ENCODE measurements at regions not wholly inside any gene's neighbourhood (a gene's known extent, or its start where the extent isn't known, plus 50 kb on each side); places are given as distances from the start of the nearest gene placed in this dataset.

DNA sequence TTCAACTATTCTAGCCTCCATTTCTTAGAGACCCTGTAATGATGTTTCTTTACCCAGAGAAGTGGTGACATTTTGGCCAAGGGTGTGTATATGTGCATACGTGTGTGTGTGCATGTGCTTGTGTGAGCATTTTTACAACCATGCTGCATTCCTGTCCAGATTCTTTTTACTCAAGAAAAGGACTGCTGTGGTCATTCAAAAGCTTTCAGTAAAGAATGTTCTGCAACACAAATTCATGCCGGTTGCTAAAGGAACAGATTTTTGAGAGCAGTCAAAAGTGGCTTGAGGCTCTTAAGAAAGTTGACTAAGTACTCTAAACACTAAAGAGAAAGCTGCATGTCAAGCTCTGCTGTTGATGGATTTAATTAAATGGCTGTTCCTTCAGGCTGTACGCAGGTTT lies 65.0 kb upstream of the FMR1 start:
- no peaks in the 10 kb centered on the region for H3K9me2 ChIP-seq (ENCODE audit: insufficient read depth, low read length)
- no peak for DNase-seq (ENCODE audit: low spot score)
- intact Hi-C loops (cut with micrococcal nuclease; ENCODE audit: unreplicated experiment): no loop called here
- H2AFZ ChIP-seq (ENCODE audit: low read length): no peak overlapping the region
- no peak for TF ChIP-seq EZH2phosphoT487 (IDR thresholded peaks at IDR 0.05; ENCODE audit: borderline replicate concordance, low read depth, low read length)
- TF ChIP-seq, protein P1, sequence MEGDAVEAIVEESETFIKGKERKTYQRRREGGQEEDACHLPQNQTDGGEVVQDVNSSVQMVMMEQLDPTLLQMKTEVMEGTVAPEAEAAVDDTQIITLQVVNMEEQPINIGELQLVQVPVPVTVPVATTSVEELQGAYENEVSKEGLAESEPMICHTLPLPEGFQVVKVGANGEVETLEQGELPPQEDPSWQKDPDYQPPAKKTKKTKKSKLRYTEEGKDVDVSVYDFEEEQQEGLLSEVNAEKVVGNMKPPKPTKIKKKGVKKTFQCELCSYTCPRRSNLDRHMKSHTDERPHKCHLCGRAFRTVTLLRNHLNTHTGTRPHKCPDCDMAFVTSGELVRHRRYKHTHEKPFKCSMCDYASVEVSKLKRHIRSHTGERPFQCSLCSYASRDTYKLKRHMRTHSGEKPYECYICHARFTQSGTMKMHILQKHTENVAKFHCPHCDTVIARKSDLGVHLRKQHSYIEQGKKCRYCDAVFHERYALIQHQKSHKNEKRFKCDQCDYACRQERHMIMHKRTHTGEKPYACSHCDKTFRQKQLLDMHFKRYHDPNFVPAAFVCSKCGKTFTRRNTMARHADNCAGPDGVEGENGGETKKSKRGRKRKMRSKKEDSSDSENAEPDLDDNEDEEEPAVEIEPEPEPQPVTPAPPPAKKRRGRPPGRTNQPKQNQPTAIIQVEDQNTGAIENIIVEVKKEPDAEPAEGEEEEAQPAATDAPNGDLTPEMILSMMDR (conservative IDR thresholded peaks at IDR 0.05; ENCODE audit: low read length): no peak
- no peak overlapping the region for H3K4me3 ChIP-seq (ENCODE audit: low read depth, low read length, poor library complexity, severe bottlenecking)
- H4K20me1 ChIP-seq (ENCODE audit: insufficient read depth, low read length): no peaks in the 10 kb centered on the region
- no peak overlapping the region for H3K4me2 ChIP-seq (ENCODE audit: low read length)
- BruUV-seq (replicated peaks): no TSS peak
- no peak overlapping the region for H3K27ac ChIP-seq (ENCODE audit: low read depth, low read length, poor library complexity, severe bottlenecking)
- no peaks in the 10 kb centered on the region for H3K79me2 ChIP-seq (ENCODE audit: insufficient read depth, low read depth, low read length)
- POLR2A ChIA-PET: no interaction called here
- H3K9me3 ChIP-seq (ENCODE audit: low read length): no peaks in the 10 kb centered on the region
- CTCF ChIA-PET (ENCODE audit: unreplicated experiment): no interaction called here
- H3K36me3 ChIP-seq (ENCODE audit: insufficient read depth, low read length): no peaks in the 10 kb centered on the region
- H3K4me1 ChIP-seq (ENCODE audit: insufficient read depth, low read length, poor library complexity, severe bottlenecking): no peaks in the 10 kb centered on the region

DNA sequence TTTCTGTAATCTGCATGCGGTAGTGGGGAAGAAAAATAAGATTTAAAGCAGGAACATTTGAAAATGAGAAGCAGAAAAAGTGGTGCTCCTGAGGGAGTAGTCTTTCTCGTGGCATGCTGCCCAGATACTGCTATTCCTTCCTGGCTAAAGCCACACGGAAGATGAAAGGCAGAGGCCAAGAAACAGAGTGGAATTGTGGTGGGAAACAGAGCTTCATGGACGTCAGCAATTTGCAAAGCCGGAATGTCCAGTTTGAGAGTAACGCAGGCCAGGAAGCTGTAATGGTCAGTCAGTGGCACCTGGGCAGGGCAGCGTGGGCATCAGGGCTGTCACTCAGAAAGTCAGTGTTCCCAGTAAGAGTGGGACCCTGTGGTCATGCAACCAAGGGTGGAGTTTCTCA lies 63.7 kb upstream of the FMR1 start:
- POLR2A ChIA-PET: no interaction called here
- Histone ChIP-seq H3K4me1 (ENCODE audit: insufficient read depth, low read length, poor library complexity, severe bottlenecking) (no peaks in the 10 kb centered on the region), H3K9me3 (ENCODE audit: low read length) (no peaks in the 10 kb centered on the region), H3K27ac (ENCODE audit: low read depth, low read length, poor library complexity, severe bottlenecking) (no peak overlapping the region), H3K4me3 (ENCODE audit: low read depth, low read length, poor library complexity, severe bottlenecking) (no peak overlapping the region), H3K36me3 (ENCODE audit: insufficient read depth, low read length) (no peaks in the 10 kb centered on the region), H3K9me2 (ENCODE audit: insufficient read depth, low read length) (no peaks in the 10 kb centered on the region), H4K20me1 (ENCODE audit: insufficient read depth, low read length) (no peaks in the 10 kb centered on the region), H3K4me2 (ENCODE audit: low read length) (no peak overlapping the region), H3K79me2 (ENCODE audit: insufficient read depth, low read depth, low read length) (no peaks in the 10 kb centered on the region), H2AFZ (ENCODE audit: low read length) (no peak overlapping the region)
- BruUV-seq (replicated peaks): no TSS peak
- DNase-seq (ENCODE audit: low spot score): no peak
- TF ChIP-seq, protein P1 (conservative IDR thresholded peaks at IDR 0.05; ENCODE audit: low read length): no peak
- no peak for TF ChIP-seq EZH2phosphoT487 (IDR thresholded peaks at IDR 0.05; ENCODE audit: borderline replicate concordance, low read depth, low read length)
- intact Hi-C loops (cut with micrococcal nuclease; ENCODE audit: unreplicated experiment): no loop called here
- CTCF ChIA-PET (ENCODE audit: unreplicated experiment): no interaction called here

DNA sequence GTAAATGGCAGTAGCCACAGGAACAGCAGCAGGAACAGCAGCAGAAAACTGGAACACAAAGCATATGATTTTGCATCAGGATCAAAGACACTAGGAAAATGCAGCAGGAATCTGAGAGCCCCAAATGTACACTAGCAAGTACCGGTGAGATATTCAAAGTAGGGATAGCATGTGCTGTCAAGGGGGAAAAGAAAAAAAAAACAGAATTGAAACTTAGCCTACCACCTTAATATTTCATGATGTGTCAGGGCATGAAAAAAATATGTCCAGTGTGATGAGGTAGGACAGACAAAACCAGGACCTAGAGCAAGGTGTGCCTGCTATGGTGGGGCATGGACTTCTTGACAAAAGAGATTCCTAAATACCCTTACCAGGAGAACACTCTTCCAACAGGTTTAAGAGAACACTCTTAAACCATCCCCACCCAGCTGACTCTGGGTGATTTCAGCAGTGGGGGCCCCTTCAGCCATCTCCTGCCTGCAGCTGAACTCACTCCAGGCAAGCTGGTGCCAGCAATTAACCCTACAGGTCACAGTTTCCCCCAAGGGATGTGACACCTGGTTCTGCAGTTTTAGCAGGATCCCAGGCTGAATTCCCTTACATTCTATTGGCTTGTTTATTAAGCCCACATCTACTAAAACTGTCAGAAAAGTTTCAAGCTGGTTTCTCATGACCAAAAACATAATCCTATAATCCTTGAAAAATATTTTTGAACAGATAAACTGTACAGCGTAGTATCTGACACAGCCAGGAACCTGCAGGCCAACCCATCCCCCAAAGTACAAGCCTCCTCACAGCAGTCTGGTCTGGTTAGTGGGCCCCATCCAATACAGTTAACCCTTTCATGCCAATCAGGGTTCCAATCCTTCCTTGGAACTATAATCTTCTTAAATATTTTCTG lies 62.9 kb upstream of the FMR1 start:
- DNase-seq (ENCODE audit: low spot score): no peak
- no peak overlapping the region for H3K4me2 ChIP-seq (ENCODE audit: low read length)
- H2AFZ ChIP-seq (ENCODE audit: low read length): no peak overlapping the region
- BruUV-seq (replicated peaks): no TSS peak
- H3K27ac ChIP-seq (ENCODE audit: low read depth, low read length, poor library complexity, severe bottlenecking): no peak overlapping the region
- H3K4me3 ChIP-seq (ENCODE audit: low read depth, low read length, poor library complexity, severe bottlenecking): no peak overlapping the region
- no peaks in the 10 kb centered on the region for H3K36me3 ChIP-seq (ENCODE audit: insufficient read depth, low read length)
- no peaks in the 10 kb centered on the region for H3K9me3 ChIP-seq (ENCODE audit: low read length)
- no peaks in the 10 kb centered on the region for H3K79me2 ChIP-seq (ENCODE audit: insufficient read depth, low read depth, low read length)
- no peaks in the 10 kb centered on the region for H3K9me2 ChIP-seq (ENCODE audit: insufficient read depth, low read length)
- H3K4me1 ChIP-seq (ENCODE audit: insufficient read depth, low read length, poor library complexity, severe bottlenecking): no peaks in the 10 kb centered on the region
- intact Hi-C loops (cut with micrococcal nuclease; ENCODE audit: unreplicated experiment): no loop called here
- ChIA-PET POLR2A (no interaction called here), CTCF (ENCODE audit: unreplicated experiment) (interaction anchor here (1.0 kb wide), 1 partner anchor 45 kb away, joined by 3 read pairs; no protein-coding TSS in a partner anchor)
- TF ChIP-seq, protein P1 (conservative IDR thresholded peaks at IDR 0.05; ENCODE audit: low read length): no peak
- no peak for TF ChIP-seq EZH2phosphoT487 (IDR thresholded peaks at IDR 0.05; ENCODE audit: borderline replicate concordance, low read depth, low read length)
- H4K20me1 ChIP-seq (ENCODE audit: insufficient read depth, low read length): no peaks in the 10 kb centered on the region
